ENCODE measurements at regions not wholly inside any gene's neighbourhood (a gene's known extent, or its start where the extent isn't known, plus 50 kb on each side); places are given as distances from the start of the nearest gene placed in this dataset.

DNA sequence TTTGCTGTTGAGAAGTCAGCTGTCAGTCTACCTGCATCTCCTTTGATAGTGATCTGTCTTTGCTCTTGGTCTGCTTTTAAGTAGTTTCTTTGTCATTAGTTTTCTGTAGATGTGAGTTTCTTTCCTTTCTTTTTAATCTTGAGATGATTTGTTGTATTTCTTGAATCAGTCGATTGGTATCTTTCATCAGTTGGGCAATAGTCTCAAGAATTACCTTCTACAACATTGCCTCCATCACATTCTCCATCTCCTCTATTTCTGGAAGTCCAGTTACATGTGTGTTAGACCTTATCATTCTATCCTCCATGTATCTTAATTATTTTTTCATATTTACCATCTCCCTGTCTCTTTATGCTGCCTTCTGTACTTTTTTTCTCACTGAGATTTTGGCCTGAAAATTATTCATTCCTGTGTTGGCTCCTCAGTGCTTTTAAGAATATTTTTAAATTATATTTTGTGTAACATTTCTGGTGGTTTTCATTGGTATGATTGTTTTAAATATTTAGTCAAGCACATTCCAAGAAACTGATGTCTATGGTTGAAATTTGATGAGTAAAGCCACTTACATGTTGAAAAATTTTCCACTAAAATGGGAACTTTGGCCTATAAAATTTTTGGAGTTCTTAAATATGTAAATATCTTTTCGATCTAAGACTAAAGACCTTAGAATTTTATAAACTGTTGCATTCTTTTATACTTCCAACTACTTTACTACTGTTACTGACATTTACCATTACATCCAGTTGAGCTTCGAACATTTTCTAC is 239.5 kb upstream of the MGAT5 start:
- Histone ChIP-seq H3K27me3 (replicated peaks; ENCODE audit: control insufficient read depth, insufficient read depth, low read length) (no peaks in the 10 kb centered on the region), H3K36me3 (ENCODE audit: control insufficient read depth, insufficient read depth, low read length) (no peaks in the 10 kb centered on the region), H3K4me3 (replicated peaks; ENCODE audit: low read depth, low read length) (no peak overlapping the region)
- DNase-seq (ENCODE audit: extremely low read depth, insufficient read length): no peak
- no peak for TF ChIP-seq CTCF (IDR thresholded peaks at IDR 0.05; ENCODE audit: insufficient read depth, low read length, poor library complexity, severe bottlenecking)

- H3K36me3 ChIP-seq (ENCODE audit: control insufficient read depth, insufficient read depth, low read length): no peaks in the 10 kb centered on the region
- DNase-seq (ENCODE audit: extremely low read depth, insufficient read length): no peak
- TF ChIP-seq CTCF (IDR thresholded peaks at IDR 0.05; ENCODE audit: insufficient read depth, low read length, poor library complexity, severe bottlenecking): no peak
- H3K27me3 ChIP-seq (replicated peaks; ENCODE audit: control insufficient read depth, insufficient read depth, low read length): no peaks in the 10 kb centered on the region
- no peak overlapping the region for H3K4me3 ChIP-seq (replicated peaks; ENCODE audit: low read depth, low read length)
Observed at GRCh38 chr2:134019871-134020270, 234.0 kb upstream of the MGAT5 start.

GRCh38 chr2:134020608-134021007 is 233.3 kb upstream of the MGAT5 start:
- DNase-seq (ENCODE audit: extremely low read depth, insufficient read length): no peak
- Histone ChIP-seq H3K27me3 (replicated peaks; ENCODE audit: control insufficient read depth, insufficient read depth, low read length) (no peaks in the 10 kb centered on the region), H3K4me3 (replicated peaks; ENCODE audit: low read depth, low read length) (no peak overlapping the region), H3K36me3 (ENCODE audit: control insufficient read depth, insufficient read depth, low read length) (no peaks in the 10 kb centered on the region)
- TF ChIP-seq CTCF (IDR thresholded peaks at IDR 0.05; ENCODE audit: insufficient read depth, low read length, poor library complexity, severe bottlenecking): no peak

DNA sequence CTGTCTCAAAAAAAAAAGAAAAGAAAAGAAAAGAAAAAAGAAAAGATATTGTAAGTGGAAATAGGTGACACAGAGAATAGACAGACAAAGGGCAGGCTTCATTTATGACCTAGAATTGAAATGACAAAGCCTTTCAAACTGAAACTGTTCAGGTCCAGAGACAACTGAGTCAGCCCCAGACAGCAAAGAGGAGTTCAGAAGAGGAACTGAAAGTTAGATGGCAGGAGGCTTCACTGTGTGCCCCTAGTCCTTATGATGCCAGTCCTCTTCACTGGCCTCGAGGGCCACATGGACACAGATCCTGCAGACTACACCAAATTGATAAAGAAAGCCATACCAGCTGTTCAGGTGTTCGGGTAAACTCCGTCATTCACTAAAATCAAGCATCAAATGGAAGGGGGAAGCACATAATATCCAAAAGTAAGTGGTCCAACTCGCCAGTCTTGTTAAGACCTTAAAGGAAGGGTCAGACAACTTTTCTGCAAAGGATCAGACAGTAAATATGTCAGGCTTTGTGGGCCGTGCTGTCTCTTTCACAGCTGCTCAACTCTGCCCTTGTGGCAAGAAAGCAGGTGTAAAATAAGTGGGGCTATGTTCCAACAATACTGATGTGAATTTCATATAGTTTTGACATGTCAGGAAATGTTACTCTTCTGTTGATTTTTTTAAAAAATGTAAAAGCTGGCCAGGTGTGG is 231.9 kb upstream of the MGAT5 start:
- H3K36me3 ChIP-seq (ENCODE audit: control insufficient read depth, insufficient read depth, low read length): no peaks in the 10 kb centered on the region
- no peak for TF ChIP-seq CTCF (IDR thresholded peaks at IDR 0.05; ENCODE audit: insufficient read depth, low read length, poor library complexity, severe bottlenecking)
- no peaks in the 10 kb centered on the region for H3K27me3 ChIP-seq (replicated peaks; ENCODE audit: control insufficient read depth, insufficient read depth, low read length)
- peak; percentile 61 for DNase-seq (ENCODE audit: extremely low read depth, insufficient read length)
- no peak overlapping the region for H3K4me3 ChIP-seq (replicated peaks; ENCODE audit: low read depth, low read length)

- DNase-seq (ENCODE audit: extremely low read depth, insufficient read length): no peak
- no peak overlapping the region for H3K4me3 ChIP-seq (replicated peaks; ENCODE audit: low read depth, low read length)
- no peaks in the 10 kb centered on the region; the same call in 1 of the 2 replicates for H3K27me3 ChIP-seq (replicated peaks; ENCODE audit: control insufficient read depth, insufficient read depth, low read length)
- no peaks in the 10 kb centered on the region for H3K36me3 ChIP-seq (ENCODE audit: control insufficient read depth, insufficient read depth, low read length)
- no peak for TF ChIP-seq CTCF (IDR thresholded peaks at IDR 0.05; ENCODE audit: insufficient read depth, low read length, poor library complexity, severe bottlenecking)
Observed at GRCh38 chr2:134023854-134024253, 230.0 kb upstream of the MGAT5 start.
